Limb (tissue), 2 donors: ENCODE measurements at regions not wholly inside any gene's neighbourhood (a gene's known extent, or its start where the extent isn't known, plus 50 kb on each side); places are given as distances from the start of the nearest gene placed in this dataset.

Experiments
- DNase-seq, 2 donors: peaks; one replicate each; pipeline ENCODE4 v3.0.0-alpha.2; 2016; ENCODE audit errors: extremely low spot score in 2 of 2

- no peak for DNase-seq
Measured at GRCh38 chr2:71794611-71795010, 341.2 kb downstream of the DYSF start.

- DNase-seq, result peak in 1 of 2 donors; percentile 25
Measured at GRCh38 chr2:71793926-71794325, 340.6 kb downstream of the DYSF start.

GRCh38 chr2:71792926-71793761 is 339.8 kb downstream of the DYSF start:
- peak in 1 of 2 donors; percentile 27 for DNase-seq

GRCh38 chr2:71791501-71792135 is 338.3 kb downstream of the DYSF start:
- DNase-seq, result peak in 1 of 2 donors; percentile 20

- DNase-seq, result peak in 1 of 2 donors; percentile 16
Measured at GRCh38 chr2:71791061-71791450, 337.7 kb downstream of the DYSF start.

- DNase-seq, result no peak
Measured at GRCh38 chr2:71790226-71791060, 337.1 kb downstream of the DYSF start.

GRCh38 chr2:71789556-71790204 is 336.3 kb downstream of the DYSF start:
- DNase-seq, result no peak

- no peak for DNase-seq
Measured at GRCh38 chr2:71788601-71789240, 335.4 kb downstream of the DYSF start.

GRCh38 chr2:71788186-71788525 is 334.8 kb downstream of the DYSF start:
- DNase-seq, result peak in 1 of 2 donors; percentile 34

- no peak for DNase-seq
Measured at GRCh38 chr2:71787476-71788185, 334.3 kb downstream of the DYSF start.

GRCh38 chr2:71787108-71787415 is 333.7 kb downstream of the DYSF start:
- no peak for DNase-seq

- DNase-seq, result no peak
Measured at GRCh38 chr2:71786291-71787107, 333.1 kb downstream of the DYSF start.

GRCh38 chr2:71785516-71785981 is 332.2 kb downstream of the DYSF start:
- DNase-seq, result no peak

- DNase-seq, result no peak
Measured at GRCh38 chr2:71784734-71785511, 331.6 kb downstream of the DYSF start.

GRCh38 chr2:71783815-71784214 is 330.5 kb downstream of the DYSF start:
- DNase-seq, result no peak

GRCh38 chr2:71783215-71783614 is 329.9 kb downstream of the DYSF start:
- no peak for DNase-seq

GRCh38 chr2:71782323-71782722 is 329.0 kb downstream of the DYSF start:
- DNase-seq, result no peak

- DNase-seq, result no peak
Measured at GRCh38 chr2:71781695-71782228, 328.4 kb downstream of the DYSF start.

GRCh38 chr2:71780162-71780561 is 326.8 kb downstream of the DYSF start:
- no peak for DNase-seq
